MCF 10A (cell line): ENCODE measurements at regions not wholly inside any gene's neighbourhood (a gene's known extent, or its start where the extent isn't known, plus 50 kb on each side); places are given as distances from the start of the nearest gene placed in this dataset.

Experiments used
- BruUV-seq: library from RNA; stranded (reverse); fragments of 400-500 nt; replicated peaks from 2 replicates; lab custom pipeline; 2021; lab: Mats Ljungman, UMichigan
- CTCF ChIA-PET: fragments of 300-600 bp; sonication (Branson Sonifier 250); formaldehyde crosslinking; extraction: SDS; loops from one replicate; lab custom pipeline; 2021; ENCODE audit warnings: antibody characterized with exemption, inconsistent platforms; lab: Yijun Ruan, JAX
- POLR2A ChIA-PET: fragments of 300-600, 350-650 bp; sonication (Branson Sonifier 250); formaldehyde crosslinking; extraction: SDS; loops from one replicate; lab custom pipeline; 2020; ENCODE audit warnings: antibody characterized with exemption, inconsistent platforms; lab: Yijun Ruan, JAX
- DNase-seq: peaks from one replicate; pipeline ENCODE4 v3.0.0-alpha.2; 2018; ENCODE audit not compliant: unreplicated experiment
- H3K27ac Mint-ChIP-seq: one replicate; pipeline ENCODE4 v1.8.0; 2022; ENCODE audit warnings: mild to moderate bottlenecking, low read depth, mixed read lengths; ENCODE audit not compliant: unreplicated experiment
- H3K27me3 Mint-ChIP-seq: one replicate; pipeline ENCODE4 v1.8.0; 2022; ENCODE audit warnings: mixed read lengths; ENCODE audit not compliant: insufficient read depth, unreplicated experiment
- H3K36me3 Mint-ChIP-seq: one replicate; pipeline ENCODE4 v1.8.0; 2022; ENCODE audit warnings: mild to moderate bottlenecking, moderate library complexity, mixed read lengths; ENCODE audit not compliant: insufficient read depth, unreplicated experiment
- H3K4me1 Mint-ChIP-seq: one replicate; pipeline ENCODE4 v1.8.0; 2022; ENCODE audit warnings: mixed read lengths; ENCODE audit not compliant: insufficient read depth, unreplicated experiment
- H3K4me3 Mint-ChIP-seq: one replicate; pipeline ENCODE4 v1.8.0; 2022; ENCODE audit warnings: mild to moderate bottlenecking, moderate library complexity, mixed read lengths; ENCODE audit not compliant: unreplicated experiment
- H3K9me3 Mint-ChIP-seq: one replicate; pipeline ENCODE4 v1.8.0; 2022; ENCODE audit warnings: mixed read lengths; ENCODE audit not compliant: unreplicated experiment
- intact Hi-C: fragments of 100-400 bp; cut with micrococcal nuclease; formaldehyde crosslinking; loops from 2 replicates; pipeline ENCODE4 v1.14.1; 2022
- TF ChIP-seq, protein P1 (sequence below): fragments of 200-600 bp; IDR thresholded peaks from one replicate; pipeline ENCODE4 v1.8.0; 2022; ENCODE audit warnings: antibody characterized with exemption, mild to moderate bottlenecking; ENCODE audit not compliant: unreplicated experiment

DNA sequence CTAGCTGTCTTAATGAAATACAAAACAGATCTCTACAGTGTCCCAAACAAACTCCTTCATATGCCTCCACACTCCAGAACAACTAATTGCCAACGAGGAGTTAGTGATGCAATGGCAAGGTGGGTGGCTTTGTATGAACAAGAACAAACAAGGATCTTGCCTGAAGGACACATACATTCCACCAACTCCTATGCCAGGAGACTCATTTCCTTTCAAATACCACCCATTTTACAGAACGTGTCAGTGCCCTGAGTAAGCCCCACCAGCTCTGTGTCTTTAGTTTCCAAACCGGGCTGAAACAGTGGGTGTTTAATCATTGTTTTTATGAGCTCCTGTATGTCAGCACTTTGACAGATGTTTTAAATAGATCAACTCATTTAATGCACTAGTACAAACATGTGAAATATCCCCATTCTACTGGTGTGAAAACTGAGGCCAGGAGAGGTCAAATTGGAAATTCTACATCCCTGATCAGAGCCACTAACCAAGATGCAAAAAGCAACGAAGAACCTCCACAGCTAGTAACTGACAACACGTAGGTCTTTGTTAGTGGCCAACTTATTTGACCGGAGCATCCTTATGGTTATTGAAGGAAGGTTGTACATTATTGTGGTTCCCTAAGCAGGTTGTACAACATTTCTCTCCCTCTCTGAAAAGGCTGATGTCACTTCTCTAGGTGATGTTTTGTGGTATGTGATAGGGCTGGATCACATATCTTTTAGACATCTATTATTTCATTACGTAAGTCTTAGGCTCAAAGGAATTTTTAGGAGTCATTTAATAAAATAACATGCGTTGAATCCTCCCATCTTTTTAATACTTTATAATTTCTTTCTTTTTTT lies 534.9 kb upstream of the TNP1 start:
- Mint-ChIP-seq H3K4me1 (peaks cover 20% of the 10 kb centered on the region), H3K4me3 (no peak overlapping the region), H3K36me3 (no peaks in the 10 kb centered on the region), H3K27me3 (no peaks in the 10 kb centered on the region), H3K9me3 (no peaks in the 10 kb centered on the region), H3K27ac (peak overlapping the region; percentile 55)
- peak; percentile 69 for DNase-seq
- intact Hi-C loops: no loop called here
- BruUV-seq: no TSS peak
- TF ChIP-seq, protein P1, sequence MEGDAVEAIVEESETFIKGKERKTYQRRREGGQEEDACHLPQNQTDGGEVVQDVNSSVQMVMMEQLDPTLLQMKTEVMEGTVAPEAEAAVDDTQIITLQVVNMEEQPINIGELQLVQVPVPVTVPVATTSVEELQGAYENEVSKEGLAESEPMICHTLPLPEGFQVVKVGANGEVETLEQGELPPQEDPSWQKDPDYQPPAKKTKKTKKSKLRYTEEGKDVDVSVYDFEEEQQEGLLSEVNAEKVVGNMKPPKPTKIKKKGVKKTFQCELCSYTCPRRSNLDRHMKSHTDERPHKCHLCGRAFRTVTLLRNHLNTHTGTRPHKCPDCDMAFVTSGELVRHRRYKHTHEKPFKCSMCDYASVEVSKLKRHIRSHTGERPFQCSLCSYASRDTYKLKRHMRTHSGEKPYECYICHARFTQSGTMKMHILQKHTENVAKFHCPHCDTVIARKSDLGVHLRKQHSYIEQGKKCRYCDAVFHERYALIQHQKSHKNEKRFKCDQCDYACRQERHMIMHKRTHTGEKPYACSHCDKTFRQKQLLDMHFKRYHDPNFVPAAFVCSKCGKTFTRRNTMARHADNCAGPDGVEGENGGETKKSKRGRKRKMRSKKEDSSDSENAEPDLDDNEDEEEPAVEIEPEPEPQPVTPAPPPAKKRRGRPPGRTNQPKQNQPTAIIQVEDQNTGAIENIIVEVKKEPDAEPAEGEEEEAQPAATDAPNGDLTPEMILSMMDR: no peak
- ChIA-PET CTCF (interaction anchor here (0.6 to 2.0 kb wide), 4 partner anchors 116 to 318 kb away, joined by 3 to 8 read pairs (median 4); no protein-coding TSS in a partner anchor), POLR2A (interaction anchor here (1.7 kb wide), 1 partner anchor 10 kb away, joined by 3 read pairs; no protein-coding TSS in a partner anchor)

DNA sequence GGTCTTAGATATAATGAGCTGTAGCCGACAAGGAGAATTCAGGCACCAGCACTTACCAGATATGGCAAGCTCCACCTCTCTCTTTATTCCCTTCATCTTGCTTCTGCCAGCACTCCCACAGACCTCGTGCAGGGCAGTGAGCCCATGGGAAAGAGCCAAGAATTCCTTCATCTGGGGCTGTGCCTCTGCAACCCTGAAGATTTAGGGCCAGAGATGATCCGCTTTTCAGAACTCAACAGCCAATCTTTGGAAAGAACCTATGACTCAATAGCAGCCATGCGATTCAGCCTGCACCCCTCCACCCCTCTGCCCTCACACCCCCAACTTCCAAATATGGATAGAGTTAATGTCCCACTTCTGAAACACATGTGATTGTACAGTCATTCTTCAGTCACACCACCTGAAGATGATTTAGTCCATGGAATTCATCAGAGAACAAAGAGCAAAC lies 533.7 kb upstream of the TNP1 start:
- TF ChIP-seq, protein P1: no peak
- BruUV-seq: no TSS peak
- H3K4me1 Mint-ChIP-seq: peaks cover 20% of the 10 kb centered on the region
- H3K9me3 Mint-ChIP-seq: no peaks in the 10 kb centered on the region
- CTCF ChIA-PET: interaction anchor here (0.6 to 2.0 kb wide), 6 partner anchors 31 to 728 kb away, joined by 3 to 8 read pairs (median 4); no protein-coding TSS in a partner anchor
- H3K4me3 Mint-ChIP-seq: peak overlapping the region; percentile 53
- H3K36me3 Mint-ChIP-seq: no peaks in the 10 kb centered on the region
- intact Hi-C loops: no loop called here
- DNase-seq: peak; percentile 81
- POLR2A ChIA-PET: interaction anchor here (1.0 to 1.7 kb wide), 2 partner anchors 11 to 43 kb away, joined by 3 read pairs; no protein-coding TSS in a partner anchor
- peak overlapping the region; percentile 55 for H3K27ac Mint-ChIP-seq
- no peaks in the 10 kb centered on the region for H3K27me3 Mint-ChIP-seq

DNA sequence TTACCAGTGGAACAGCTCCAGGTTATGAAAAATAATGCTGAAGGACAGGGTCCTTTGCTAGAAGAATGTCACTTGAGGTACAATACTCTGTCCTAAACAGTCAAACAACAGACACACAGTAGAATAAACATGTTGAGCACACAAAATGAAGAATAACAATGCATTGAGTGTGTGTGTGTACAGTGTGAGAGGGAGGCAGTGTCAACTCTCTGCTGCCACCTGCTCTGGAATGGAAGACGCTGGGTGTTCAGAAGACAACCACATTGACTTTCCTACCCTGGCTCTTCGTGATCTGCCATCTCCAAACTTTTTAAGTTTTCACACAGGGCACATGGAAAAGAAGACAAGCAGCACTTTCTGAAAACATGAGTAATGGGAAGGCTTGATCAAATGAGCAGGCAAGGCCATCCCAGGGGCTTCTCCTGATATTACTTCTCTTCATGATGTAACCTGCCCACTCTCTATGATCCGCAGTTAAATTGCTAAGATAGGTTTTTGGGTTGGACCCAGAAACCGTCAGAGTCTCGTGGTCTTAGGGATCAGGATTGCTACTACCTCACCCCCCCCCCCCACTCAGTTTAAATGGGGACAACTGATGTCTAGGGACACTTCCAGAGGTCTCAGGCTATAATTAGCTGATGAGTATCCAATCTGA lies 533.2 kb upstream of the TNP1 start:
- no peaks in the 10 kb centered on the region for H3K9me3 Mint-ChIP-seq
- H3K4me3 Mint-ChIP-seq: peak overlapping the region; percentile 53
- H3K36me3 Mint-ChIP-seq: no peaks in the 10 kb centered on the region
- ChIA-PET POLR2A (interaction anchor here (1.0 to 1.7 kb wide), 2 partner anchors 12 to 44 kb away, joined by 3 read pairs; no protein-coding TSS in a partner anchor), CTCF (interaction anchor here (0.6 to 2.0 kb wide), 2 partner anchors 31 to 320 kb away, joined by 4 to 8 read pairs; no protein-coding TSS in a partner anchor)
- no peak for DNase-seq
- peaks cover 20% of the 10 kb centered on the region for H3K4me1 Mint-ChIP-seq
- TF ChIP-seq, protein P1: no peak
- BruUV-seq: TSS peak; percentile 62
- H3K27me3 Mint-ChIP-seq: no peaks in the 10 kb centered on the region
- H3K27ac Mint-ChIP-seq: peak overlapping the region; percentile 55
- intact Hi-C loops: no loop called here
